Left lung (tissue), 4 donors: ENCODE measurements at regions not wholly inside any gene's neighbourhood (a gene's known extent, or its start where the extent isn't known, plus 50 kb on each side); places are given as distances from the start of the nearest gene placed in this dataset.
A peak's percentile ranks its signal among the peaks of the same experiment; 100 is the strongest.

ENCODE experiments used
- ATAC-seq: fragments of 200-7000 bp; cut with Tn5 transposase; one replicate; pipeline ENCODE4 v1.9.1; 2020; ENCODE audit warnings: moderate library complexity
- DNase-seq, 4 donors: peaks; one replicate each; pipeline ENCODE4 v3.0.0-alpha.2; 2013 to 2020
- H3K27ac ChIP-seq, 2 donors: fragments of 200-600 bp; sonication (generic) in 1 of 2; one replicate each; pipeline versions ENCODE4 v1.5.0 to v1.8.0; 2020 to 2021
- H3K27me3 ChIP-seq, 2 donors: fragments of 200-600 bp; sonication (generic) in 1 of 2; one replicate each; pipeline versions ENCODE4 v1.5.0 to v1.8.0; 2020 to 2021
- H3K36me3 ChIP-seq, 2 donors: fragments of 200-600 bp; sonication (generic) in 1 of 2; one replicate each; pipeline versions ENCODE4 v1.5.0 to v1.8.0; 2020 to 2021
- H3K4me1 ChIP-seq, 2 donors: fragments of 200-600 bp; one replicate each; pipeline ENCODE4 v1.8.0; 2021
- H3K4me3 ChIP-seq, 2 donors: fragments of 200-600 bp; sonication (generic) in 1 of 2; one replicate each; pipeline versions ENCODE4 v1.5.0 to v1.8.0; 2020 to 2021; ENCODE audit warnings: mild to moderate bottlenecking in 1 of 2
- H3K9me3 ChIP-seq, 2 donors: fragments of 200-600 bp; sonication (generic) in 1 of 2; one replicate each; pipeline versions ENCODE4 v1.5.0 to v1.8.0; 2020 to 2021
- CTCF ChIP-seq, 2 donors: fragments of 200-600 bp; sonication (generic) in 1 of 2; IDR thresholded peaks; one replicate each; pipeline versions ENCODE4 v1.5.0 to v1.8.0; 2021; ENCODE audit warnings: antibody characterized with exemption in 2 of 2
- intact Hi-C, 2 donors: fragments of 100-400 bp; cut with DNase I; formaldehyde crosslinking; loops; one replicate each; pipeline versions ENCODE4 v1.11.2 to v1.14.2; 2022
- donor health status: DM: no; HTN: yes; CAD: no.
- donor health status: DM: no; HTN: no; CAD: no.

- DNase-seq (no peak), ATAC-seq (no peak)
- Histone ChIP-seq H3K9me3 (peaks cover 0 to 2% of the 10 kb centered on the region in 2 donors), H3K27me3 (peaks cover 0 to 48% of the 10 kb centered on the region in 2 donors), H3K27ac (no peak overlapping the region), H3K36me3 (no peaks in the 10 kb centered on the region), H3K4me1 (no peaks in the 10 kb centered on the region), H3K4me3 (no peak overlapping the region)
- no peak for TF ChIP-seq CTCF (IDR thresholded peaks at IDR 0.05)
- intact Hi-C loops = no loop called here
Observed at GRCh38 chr3:10665592-10665991, 150.4 kb upstream of the SLC6A11 start.

DNA sequence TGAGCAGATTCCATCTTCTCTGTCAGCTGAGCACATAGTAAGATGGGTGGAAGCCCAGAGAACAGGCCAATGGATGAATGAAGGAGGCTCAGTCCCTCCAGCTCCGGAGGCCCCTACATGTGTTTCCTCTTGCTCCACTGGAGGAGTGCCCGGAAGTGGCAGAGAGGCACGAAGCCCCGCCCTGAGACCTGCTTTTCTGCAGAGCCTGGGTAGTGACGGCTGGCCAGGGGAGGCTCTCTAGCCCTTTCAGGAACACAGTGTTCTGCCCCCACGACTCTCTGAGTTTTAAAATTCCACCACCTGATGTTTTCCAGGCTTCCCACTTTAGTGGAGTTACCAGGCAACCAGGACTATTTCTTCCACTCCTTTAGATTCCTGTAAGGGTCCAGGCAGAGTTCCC lies 149.4 kb upstream of the SLC6A11 start:
- H3K27me3 ChIP-seq = peaks cover 0 to 48% of the 10 kb centered on the region in 2 donors
- H3K27ac ChIP-seq = no peak overlapping the region
- DNase-seq (no peak), ATAC-seq (no peak)
- no peak for TF ChIP-seq CTCF (IDR thresholded peaks at IDR 0.05)
- intact Hi-C loops = no loop called here
- no peaks in the 10 kb centered on the region for H3K4me1 ChIP-seq
- no peaks in the 10 kb centered on the region for H3K36me3 ChIP-seq
- H3K4me3 ChIP-seq = no peak overlapping the region
- peaks cover 0 to 2% of the 10 kb centered on the region in 2 donors for H3K9me3 ChIP-seq

DNA sequence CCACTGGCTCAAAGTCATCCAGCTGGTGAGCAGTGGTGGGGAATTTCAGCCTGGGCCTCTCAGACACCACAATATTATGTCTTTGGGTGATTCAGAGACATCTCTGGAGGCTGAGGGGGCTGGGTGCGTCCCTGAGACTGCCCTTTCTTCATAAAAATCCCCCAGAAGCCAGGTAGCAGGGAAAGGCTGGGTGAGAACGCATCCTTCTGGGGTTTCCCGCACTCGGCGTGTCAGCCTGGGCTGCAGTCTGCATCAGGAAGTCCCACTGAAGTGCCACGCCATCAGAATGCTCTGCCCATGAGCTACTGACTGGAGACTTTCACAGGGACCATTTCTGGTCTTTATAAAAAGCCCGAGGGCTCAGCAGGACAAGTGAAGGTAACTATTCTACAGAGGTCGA lies 148.8 kb upstream of the SLC6A11 start:
- TF ChIP-seq CTCF (IDR thresholded peaks at IDR 0.05) = no peak
- intact Hi-C loops = no loop called here
- H3K4me1 ChIP-seq = no peaks in the 10 kb centered on the region
- H3K36me3 ChIP-seq = no peaks in the 10 kb centered on the region
- peaks cover 0 to 2% of the 10 kb centered on the region in 2 donors for H3K9me3 ChIP-seq
- ATAC-seq = no peak
- no peak for DNase-seq
- H3K4me3 ChIP-seq = no peak overlapping the region
- H3K27me3 ChIP-seq = peaks cover 0 to 48% of the 10 kb centered on the region in 2 donors
- H3K27ac ChIP-seq = no peak overlapping the region

GRCh38 chr3:10667901-10668476 lies 148.0 kb upstream of the SLC6A11 start:
- H3K9me3 ChIP-seq = no peaks in the 10 kb centered on the region
- no peak for TF ChIP-seq CTCF (IDR thresholded peaks at IDR 0.05)
- no peak overlapping the region for H3K27ac ChIP-seq
- H3K4me1 ChIP-seq = no peaks in the 10 kb centered on the region
- peaks cover 0 to 48% of the 10 kb centered on the region in 2 donors for H3K27me3 ChIP-seq
- DNase-seq (peak in 1 of 4 donors; percentile 22), ATAC-seq (no peak)
- no peak overlapping the region for H3K4me3 ChIP-seq
- H3K36me3 ChIP-seq = no peaks in the 10 kb centered on the region
- intact Hi-C loops = no loop called here

GRCh38 chr3:10669490-10670048 lies 146.5 kb upstream of the SLC6A11 start:
- Histone ChIP-seq H3K27ac (no peak overlapping the region), H3K27me3 (peaks cover 0 to 34% of the 10 kb centered on the region in 2 donors), H3K4me1 (no peaks in the 10 kb centered on the region), H3K9me3 (no peaks in the 10 kb centered on the region), H3K36me3 (no peaks in the 10 kb centered on the region), H3K4me3 (no peak overlapping the region)
- TF ChIP-seq CTCF (IDR thresholded peaks at IDR 0.05) = no peak
- peak in 1 of 4 donors; percentile 9 for DNase-seq
- no peak for ATAC-seq
- intact Hi-C loops = no loop called here
